Upper lobe of right lung (tissue), 1 donor: ENCODE measurements at regions not wholly inside any gene's neighbourhood (a gene's known extent, or its start where the extent isn't known, plus 50 kb on each side); places are given as distances from the start of the nearest gene placed in this dataset.
A peak's percentile ranks its signal among the peaks of the same experiment; 100 is the strongest.

ENCODE experiments used
- ATAC-seq: fragments of 200-7000 bp; cut with Tn5 transposase; one replicate; pipeline ENCODE4 v1.9.1; 2020; ENCODE audit warnings: mild to moderate bottlenecking, moderate library complexity
- DNase-seq: peaks from one replicate; pipeline ENCODE4 v3.0.0-alpha.2; 2020
- H3K27ac ChIP-seq: fragments of 200-600 bp; one replicate; pipeline ENCODE4 v1.8.0; 2022
- H3K27me3 ChIP-seq: fragments of 200-600 bp; one replicate; pipeline ENCODE4 v1.8.0; 2022; ENCODE audit warnings: mild to moderate bottlenecking
- H3K36me3 ChIP-seq: fragments of 200-600 bp; one replicate; pipeline ENCODE4 v1.8.0; 2022
- H3K4me1 ChIP-seq: fragments of 200-600 bp; one replicate; pipeline ENCODE4 v1.8.0; 2022
- H3K4me3 ChIP-seq: fragments of 200-600 bp; one replicate; pipeline ENCODE4 v1.8.0; 2022; ENCODE audit warnings: mild to moderate bottlenecking
- H3K9me3 ChIP-seq: fragments of 200-600 bp; one replicate; pipeline ENCODE4 v1.8.0; 2022
- CTCF ChIP-seq: fragments of 200-600 bp; IDR thresholded peaks from one replicate; pipeline ENCODE4 v1.8.0; 2022; ENCODE audit warnings: antibody characterized with exemption
- intact Hi-C: fragments of 100-400 bp; cut with DNase I; formaldehyde crosslinking; loops from one replicate; pipeline ENCODE4 v1.11.0; 2022
- donor health status: DM: no; HTN: yes; CAD: no; lungs with severe emphysema.

DNA sequence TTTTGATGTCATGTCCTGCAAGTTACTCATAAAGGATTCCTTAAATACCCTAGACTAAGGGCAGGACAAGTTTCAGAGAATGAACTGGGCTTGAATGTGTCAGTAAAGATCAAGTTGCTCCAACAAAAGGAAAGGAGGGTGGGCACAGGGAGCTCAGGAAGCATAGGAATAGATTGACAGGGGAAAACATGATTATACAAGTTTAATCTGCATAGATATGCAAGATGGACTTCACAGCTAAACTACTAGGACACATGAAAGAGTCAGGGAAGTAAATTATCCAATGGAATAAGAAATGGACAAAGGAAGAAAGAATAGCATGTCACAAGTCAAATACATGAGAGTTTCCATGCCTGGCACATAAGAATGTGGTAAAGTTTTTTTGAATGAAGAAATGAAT lies 203.9 kb upstream of the SAMSN1 start:
- intact Hi-C loops = no loop called here

DNA sequence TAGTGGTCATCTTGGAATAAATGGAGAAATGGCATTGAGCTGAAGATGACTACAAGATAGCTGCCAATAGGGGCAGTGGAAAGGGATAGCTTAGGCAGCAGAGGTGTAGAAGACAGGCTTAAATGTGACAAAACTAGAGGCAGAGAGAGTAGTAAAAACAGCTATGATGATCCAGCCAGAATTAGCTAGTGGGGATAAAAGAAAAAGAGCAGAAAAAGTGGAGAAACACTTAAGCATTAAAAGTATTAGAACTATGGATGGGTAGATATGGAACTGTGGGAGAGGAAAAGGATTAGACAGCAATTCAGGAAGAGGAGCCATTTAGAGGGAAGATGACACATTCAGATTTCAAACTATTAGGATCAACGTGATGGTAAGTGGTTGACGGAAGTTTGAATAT lies 202.5 kb upstream of the SAMSN1 start:
- no peak for TF ChIP-seq CTCF
- no peaks in the 10 kb centered on the region for H3K36me3 ChIP-seq
- intact Hi-C loops = no loop called here
- no peaks in the 10 kb centered on the region for H3K27me3 ChIP-seq
- no peak overlapping the region for H3K27ac ChIP-seq
- DNase-seq (no peak), ATAC-seq (no peak)
- H3K9me3 ChIP-seq = no peaks in the 10 kb centered on the region
- H3K4me3 ChIP-seq = no peak overlapping the region
- H3K4me1 ChIP-seq = no peaks in the 10 kb centered on the region

More for the DNA sequence above, 203.9 kb upstream of the SAMSN1 start:
- no peak overlapping the region for H3K4me3 ChIP-seq
- no peaks in the 10 kb centered on the region for H3K9me3 ChIP-seq
- TF ChIP-seq CTCF = no peak
- no peaks in the 10 kb centered on the region for H3K27me3 ChIP-seq
- DNase-seq (no peak), ATAC-seq (no peak)
- no peak overlapping the region for H3K27ac ChIP-seq
- H3K36me3 ChIP-seq = no peaks in the 10 kb centered on the region
- no peaks in the 10 kb centered on the region for H3K4me1 ChIP-seq

DNA sequence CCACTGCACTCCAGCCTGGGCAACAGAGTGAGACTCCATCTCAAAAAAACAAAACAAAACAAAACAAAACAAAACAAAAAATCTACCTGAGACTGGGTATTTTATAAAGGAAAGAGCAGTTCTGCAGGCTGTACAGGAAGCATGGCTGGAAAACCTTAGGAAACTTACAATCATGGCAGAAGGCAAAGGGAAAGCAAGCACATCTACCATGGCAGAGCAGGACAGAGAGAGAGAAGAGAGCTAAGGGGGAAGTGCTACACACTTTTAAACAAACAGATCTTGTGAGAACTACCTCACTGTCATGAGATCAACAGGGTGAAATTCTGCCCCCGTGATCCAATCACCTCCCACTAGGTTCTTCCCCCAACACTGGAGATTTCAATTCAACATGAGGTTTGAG lies 198.3 kb upstream of the SAMSN1 start:
- Histone ChIP-seq H3K9me3 (no peaks in the 10 kb centered on the region), H3K4me1 (no peaks in the 10 kb centered on the region), H3K27me3 (no peaks in the 10 kb centered on the region), H3K4me3 (peak overlapping the region; percentile 8), H3K36me3 (no peaks in the 10 kb centered on the region), H3K27ac (peak overlapping the region; percentile 14)
- peak; percentile 75 for ATAC-seq
- no peak for DNase-seq
- intact Hi-C loops = no loop called here
- no peak for TF ChIP-seq CTCF

DNA sequence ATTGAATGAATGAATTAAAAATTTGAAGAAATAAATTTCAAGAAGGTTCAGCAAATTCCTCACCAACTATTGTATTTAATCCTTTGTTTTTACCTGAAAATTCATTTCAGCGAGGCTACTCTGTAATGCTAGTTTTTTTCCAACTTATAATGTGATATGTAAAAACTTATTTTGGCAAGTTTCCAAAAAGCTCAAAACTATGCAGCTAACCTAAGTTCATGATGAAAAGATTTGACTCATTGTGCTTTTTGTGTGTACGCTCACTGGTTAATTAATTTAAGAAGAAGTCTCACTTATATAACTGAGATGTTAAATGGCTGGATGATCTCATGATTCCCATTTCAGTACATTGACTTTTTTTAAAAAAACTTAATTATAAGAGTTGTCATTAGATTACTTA lies 196.0 kb upstream of the SAMSN1 start:
- Histone ChIP-seq H3K36me3 (no peaks in the 10 kb centered on the region), H3K27ac (no peak overlapping the region), H3K4me3 (no peak overlapping the region), H3K9me3 (no peaks in the 10 kb centered on the region), H3K4me1 (no peaks in the 10 kb centered on the region), H3K27me3 (no peaks in the 10 kb centered on the region)
- DNase-seq = no peak
- intact Hi-C loops = no loop called here
- ATAC-seq = no peak
- no peak for TF ChIP-seq CTCF

GRCh38 chr21:14741256-14741655 lies 195.1 kb upstream of the SAMSN1 start:
- ATAC-seq = peak; percentile 84
- Histone ChIP-seq H3K4me3 (no peak overlapping the region), H3K36me3 (no peaks in the 10 kb centered on the region), H3K9me3 (no peaks in the 10 kb centered on the region), H3K27ac (no peak overlapping the region), H3K4me1 (no peaks in the 10 kb centered on the region), H3K27me3 (no peaks in the 10 kb centered on the region)
- no peak for TF ChIP-seq CTCF
- DNase-seq = no peak
- intact Hi-C loops = no loop called here

DNA sequence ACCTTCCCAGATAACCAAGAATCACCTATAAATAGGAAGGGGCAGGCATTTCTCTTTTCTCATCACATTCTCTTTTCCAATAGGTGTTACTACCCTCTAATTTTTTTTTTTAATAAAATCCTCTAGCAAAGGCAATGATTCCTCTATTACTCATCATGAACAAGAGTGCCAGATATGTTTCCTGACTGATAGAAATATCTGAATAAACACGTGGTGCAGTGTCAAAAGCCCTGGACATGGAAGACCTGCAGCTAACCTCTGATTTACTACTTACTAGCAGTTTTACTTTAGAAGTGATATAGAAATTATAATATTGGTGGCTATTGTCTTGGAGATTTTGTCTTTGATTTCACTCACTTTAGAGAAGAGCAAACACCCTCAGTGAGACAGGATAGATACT lies 194.6 kb upstream of the SAMSN1 start:
- Histone ChIP-seq H3K36me3 (no peaks in the 10 kb centered on the region), H3K27me3 (no peaks in the 10 kb centered on the region), H3K4me3 (no peak overlapping the region), H3K4me1 (no peaks in the 10 kb centered on the region), H3K27ac (no peak overlapping the region), H3K9me3 (no peaks in the 10 kb centered on the region)
- intact Hi-C loops = no loop called here
- no peak for ATAC-seq
- DNase-seq = no peak
- no peak for TF ChIP-seq CTCF
